ENCODE measurements at regions not wholly inside any gene's neighbourhood (a gene's known extent, or its start where the extent isn't known, plus 50 kb on each side); places are given as distances from the start of the nearest gene placed in this dataset.

- DNase-seq (ENCODE audit: low spot score): no peak
These were observed 201.6 kb upstream of the KLF6 start for GRCh38 chr10:3986493-3987142.

- DNase-seq (ENCODE audit: low spot score): no peak
These were observed 197.9 kb upstream of the KLF6 start for GRCh38 chr10:3982746-3983442.

GRCh38 chr10:3981300-3981699, 196.3 kb upstream of the KLF6 start:
- DNase-seq (ENCODE audit: low spot score): no peak

- no peak for DNase-seq (ENCODE audit: low spot score)
These were observed 195.7 kb upstream of the KLF6 start for GRCh38 chr10:3980660-3981059.

GRCh38 chr10:3980144-3980543, 195.1 kb upstream of the KLF6 start:
- no peak for DNase-seq (ENCODE audit: low spot score)

- no peak for DNase-seq (ENCODE audit: low spot score)
These were observed 193.8 kb upstream of the KLF6 start for GRCh38 chr10:3978761-3979160.

- no peak for DNase-seq (ENCODE audit: low spot score)
These were observed 193.2 kb upstream of the KLF6 start for GRCh38 chr10:3978174-3978573.

GRCh38 chr10:3977761-3978160, 192.8 kb upstream of the KLF6 start:
- DNase-seq (ENCODE audit: low spot score): no peak

- DNase-seq (ENCODE audit: low spot score): no peak
These were observed 191.7 kb upstream of the KLF6 start for GRCh38 chr10:3976718-3977117.

GRCh38 chr10:3976171-3976570, 191.2 kb upstream of the KLF6 start:
- no peak for DNase-seq (ENCODE audit: low spot score)

- no peak for DNase-seq (ENCODE audit: low spot score)
These were observed 190.0 kb upstream of the KLF6 start for GRCh38 chr10:3975016-3975415.

- DNase-seq (ENCODE audit: low spot score): no peak
These were observed 187.7 kb upstream of the KLF6 start for GRCh38 chr10:3972460-3973301.

GRCh38 chr10:3971713-3972112, 186.7 kb upstream of the KLF6 start:
- no peak for DNase-seq (ENCODE audit: low spot score)

GRCh38 chr10:3969876-3970666, 185.1 kb upstream of the KLF6 start:
- DNase-seq (ENCODE audit: low spot score): no peak

GRCh38 chr10:3968727-3969126, 183.7 kb upstream of the KLF6 start:
- DNase-seq (ENCODE audit: low spot score): no peak

GRCh38 chr10:3964516-3964915, 179.5 kb upstream of the KLF6 start:
- no peak for DNase-seq (ENCODE audit: low spot score)

GRCh38 chr10:3963191-3963673, 178.2 kb upstream of the KLF6 start:
- no peak for DNase-seq (ENCODE audit: low spot score)

GRCh38 chr10:3961082-3961481, 176.1 kb upstream of the KLF6 start:
- DNase-seq (ENCODE audit: low spot score): no peak

- DNase-seq (ENCODE audit: low spot score): no peak
These were observed 175.5 kb upstream of the KLF6 start for GRCh38 chr10:3960496-3960895.

GRCh38 chr10:3959370-3960325, 174.6 kb upstream of the KLF6 start:
- no peak for DNase-seq (ENCODE audit: low spot score)

- no peak for DNase-seq (ENCODE audit: low spot score)
These were observed 173.5 kb upstream of the KLF6 start for GRCh38 chr10:3958472-3958996.
